Pancreas (tissue), 10 donors: ENCODE measurements at regions not wholly inside any gene's neighbourhood (a gene's known extent, or its start where the extent isn't known, plus 50 kb on each side); places are given as distances from the start of the nearest gene placed in this dataset.

ENCODE experiments used
- ATAC-seq, 4 donors: fragments of 200-7000 bp; cut with Tn5 transposase; one replicate each; pipeline versions ENCODE4 v1.8.0 to v1.9.1; 2020; ENCODE audit warnings: mild to moderate bottlenecking in 4 of 4, moderate library complexity in 4 of 4
- DNase-seq, 6 donors: peaks; one replicate each; pipeline ENCODE4 v3.0.0-alpha.2; 2020
- FAIRE-seq: peaks from 2 replicates; lab custom pipeline; 2012; peaks lifted over from hg19 to GRCh38; lab: Jason Lieb, UNC
- H3K27ac ChIP-seq, 4 donors: fragments of 200-600 bp; sonication (generic); 1 replicate in 3 of 4; 2 replicates in 1 of 4; pipeline versions ENCODE4 v1.5.0 to v1.8.0; 2020
- H3K27me3 ChIP-seq, 4 donors: fragments of 200-600 bp; one replicate each; pipeline ENCODE4 v1.8.0; 2021
- H3K36me3 ChIP-seq, 3 donors: fragments of 200-600 bp; sonication (generic) in 1 of 3; one replicate each; pipeline versions ENCODE4 v1.5.0 to v1.8.0; 2020 to 2021
- H3K4me1 ChIP-seq, 3 donors: fragments of 200-600 bp; one replicate each; pipeline ENCODE4 v1.8.0; 2021
- H3K4me3 ChIP-seq, 4 donors: fragments of 200-600 bp; sonication (generic) in 2 of 4; one replicate each; pipeline versions ENCODE4 v1.5.0 to v1.8.0; 2020 to 2021
- H3K9me3 ChIP-seq, 4 donors: fragments of 200-600 bp; one replicate each; pipeline ENCODE4 v1.8.0; 2021
- CTCF ChIP-seq, 4 donors: fragments of 200-600 bp; sonication (generic) in 3 of 4; IDR thresholded peaks; one replicate each; pipeline versions ENCODE4 v1.5.0 to v1.8.0; 2021; ENCODE audit warnings: antibody characterized with exemption in 4 of 4
- WGBS, 2 donors: extraction: QIAGEN DNeasy Blood & Tissue Kit; methylation state at CpG; one replicate each; pipeline ENCODE4 v1.1.7; 2013; 5-methylcytosine and 5-hydroxymethylcytosine counted together
- intact Hi-C, 3 donors: fragments of 100-400 bp; cut with DNase I; formaldehyde crosslinking; loops; one replicate each; pipeline versions ENCODE4 v1.11.1 to v1.14.2; 2022
- donor health status: healthy with polysubstance abuse.
- donor health status: DM: no; HTN: no; CAD: no; lungs with moderate emphysema.
- donor health status: DM: no; HTN: no; CAD: no.
- donor health status: control.
- donor health status: control.
- donor health status: Bipolar disorder and iron deficiency.
- donor health status: DM: yes; HTN: yes; CAD: no.
- donor health status: DM: no; HTN: no; CAD: no.
- donor health status: DM: no; HTN: no; CAD: no.
- donor health status: DM: yes; HTN: yes; CAD: no.

DNA sequence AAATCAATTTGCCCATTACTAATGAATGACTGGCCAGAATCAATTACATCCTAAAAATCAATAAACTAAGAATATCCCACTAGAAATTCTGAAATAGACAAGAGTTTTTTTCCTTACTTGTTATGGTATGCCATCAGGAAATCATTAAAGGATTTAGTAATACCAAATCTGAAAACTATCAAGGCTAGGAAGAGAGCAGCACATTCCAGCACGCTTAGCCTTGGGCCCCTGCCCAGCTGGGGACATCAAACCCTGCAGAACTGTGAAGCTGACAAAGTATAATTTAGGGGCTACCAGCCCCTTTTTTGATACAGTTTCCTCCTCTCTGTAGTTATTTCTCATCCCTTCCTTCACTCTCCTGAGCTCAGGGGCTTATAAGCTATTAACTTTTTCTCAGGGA lies 247.8 kb upstream of the ZC3H12C start:
- H3K9me3 ChIP-seq = no peaks in the 10 kb centered on the region
- no peaks in the 10 kb centered on the region for H3K27me3 ChIP-seq
- intact Hi-C loops = no loop called here
- no peak for TF ChIP-seq CTCF (IDR thresholded peaks at IDR 0.05)
- no peaks in the 10 kb centered on the region for H3K36me3 ChIP-seq
- no peak overlapping the region for H3K4me3 ChIP-seq
- H3K27ac ChIP-seq = no peak overlapping the region
- 40 to 42% methylated on average over 1 of the region's 1 CpG for WGBS, 2 donors
- H3K4me1 ChIP-seq = no peaks in the 10 kb centered on the region
- FAIRE-seq (no peak), ATAC-seq (peak in 2 of 4 donors; percentile 48 to 64), DNase-seq (peak in 1 of 6 donors; percentile 18)

DNA sequence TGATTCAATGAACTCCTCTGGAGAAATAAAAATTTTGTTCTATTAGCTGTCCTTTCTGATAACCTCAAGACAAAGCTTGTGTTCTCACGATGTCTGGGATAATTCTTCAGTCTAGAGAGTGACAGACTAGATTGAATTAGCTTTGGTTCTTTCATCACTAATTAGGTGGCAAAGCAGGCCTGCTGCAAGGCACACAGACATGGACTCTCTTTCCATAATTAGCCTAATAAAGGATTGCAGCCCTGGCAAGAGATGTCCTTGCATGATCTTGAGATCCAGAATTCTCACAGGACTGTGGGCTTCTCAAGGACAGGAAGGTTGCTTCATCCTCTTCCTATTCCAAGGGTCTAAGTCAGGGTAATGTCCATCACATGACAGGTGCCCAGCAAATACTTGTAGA lies 245.6 kb upstream of the ZC3H12C start:
- WGBS, 2 donors = 70 to 71% methylated on average over 1 of the region's 1 CpG
- no peak for FAIRE-seq
- no peak overlapping the region for H3K4me3 ChIP-seq

DNA sequence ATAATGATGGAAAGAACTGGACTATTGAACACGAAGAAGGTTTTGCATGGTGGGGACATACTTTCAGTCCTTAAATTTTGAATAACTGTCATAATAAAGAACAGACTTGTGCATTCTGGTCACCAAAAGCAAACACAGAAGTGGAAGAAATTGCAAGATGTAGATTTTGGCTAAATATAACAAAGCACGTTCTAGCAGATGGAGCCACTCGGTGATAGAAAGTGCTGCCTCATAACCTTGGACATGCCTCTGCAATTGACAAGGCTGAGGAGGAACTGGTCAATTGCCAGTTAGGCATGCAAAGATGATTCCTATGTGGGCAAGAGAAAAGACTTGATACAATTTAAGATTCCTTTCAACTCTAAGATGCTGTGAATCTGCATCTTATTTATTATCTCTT lies 244.1 kb upstream of the ZC3H12C start:
- Histone ChIP-seq H3K27ac (no peak overlapping the region), H3K4me3 (no peak overlapping the region), H3K36me3 (no peaks in the 10 kb centered on the region), H3K9me3 (no peaks in the 10 kb centered on the region), H3K27me3 (no peaks in the 10 kb centered on the region), H3K4me1 (no peaks in the 10 kb centered on the region)
- TF ChIP-seq CTCF (IDR thresholded peaks at IDR 0.05) = no peak
- DNase-seq = no peak
- intact Hi-C loops = no loop called here
- 87 to 88% methylated on average over 3 of the region's 3 CpGs for WGBS, 2 donors
- no peak for FAIRE-seq
- no peak for ATAC-seq

More for the DNA sequence above, 245.6 kb upstream of the ZC3H12C start:
- no peak for ATAC-seq
- intact Hi-C loops = no loop called here
- H3K27me3 ChIP-seq = no peaks in the 10 kb centered on the region
- no peaks in the 10 kb centered on the region for H3K36me3 ChIP-seq
- no peak for TF ChIP-seq CTCF (IDR thresholded peaks at IDR 0.05)
- H3K27ac ChIP-seq = no peak overlapping the region
- H3K9me3 ChIP-seq = no peaks in the 10 kb centered on the region
- no peaks in the 10 kb centered on the region for H3K4me1 ChIP-seq
- DNase-seq = no peak

- Histone ChIP-seq H3K36me3 (no peaks in the 10 kb centered on the region), H3K9me3 (no peaks in the 10 kb centered on the region), H3K4me1 (no peaks in the 10 kb centered on the region), H3K27me3 (no peaks in the 10 kb centered on the region), H3K27ac (no peak overlapping the region), H3K4me3 (no peak overlapping the region)
- ATAC-seq (no peak), DNase-seq (no peak), FAIRE-seq (no peak)
- no peak for TF ChIP-seq CTCF (IDR thresholded peaks at IDR 0.05)
- intact Hi-C loops = no loop called here
- 68 to 86% methylated on average over 5 of the region's 5 CpGs for WGBS, 2 donors
These were observed 243.2 kb upstream of the ZC3H12C start for GRCh38 chr11:109849946-109850345.

DNA sequence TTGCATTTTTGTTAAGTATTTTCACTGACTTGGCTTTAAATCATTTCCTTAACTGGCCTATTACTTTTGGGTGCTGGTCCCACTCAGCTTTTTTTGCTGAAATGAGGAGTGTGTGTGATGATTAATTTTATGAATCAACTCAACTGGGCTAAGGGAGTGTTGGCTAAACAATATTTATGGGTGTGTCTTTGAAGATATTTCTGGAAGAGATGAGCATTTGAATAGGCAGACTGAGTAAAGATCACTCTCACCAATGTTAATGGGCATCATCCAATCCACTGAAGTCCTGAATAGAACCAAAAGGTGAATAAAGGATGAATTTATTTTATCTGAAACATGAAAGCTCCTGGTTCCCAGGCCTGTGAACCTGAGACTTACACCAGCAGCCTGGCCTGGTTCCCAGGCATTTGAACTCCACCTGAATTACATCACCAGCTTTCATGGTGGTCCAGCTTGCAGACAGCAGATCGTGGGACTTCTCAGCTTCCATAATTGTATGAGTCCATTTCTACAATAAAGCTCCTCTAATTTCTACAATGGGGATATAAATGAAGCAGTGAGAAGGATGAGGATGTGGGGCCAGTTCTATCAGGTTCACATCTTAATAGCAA lies 241.3 kb upstream of the ZC3H12C start:
- H3K36me3 ChIP-seq = no peaks in the 10 kb centered on the region
- ATAC-seq (no peak), FAIRE-seq (no peak), DNase-seq (no peak)
- whole genome bisulfite sequencing, 2 donors = 31 to 46% methylated on average over 1 of the region's 1 CpG
- no peak overlapping the region for H3K4me3 ChIP-seq
- H3K9me3 ChIP-seq = no peaks in the 10 kb centered on the region
- TF ChIP-seq CTCF (IDR thresholded peaks at IDR 0.05) = no peak
- intact Hi-C loops = no loop called here
- H3K27ac ChIP-seq = no peak overlapping the region
- no peaks in the 10 kb centered on the region for H3K4me1 ChIP-seq
- H3K27me3 ChIP-seq = no peaks in the 10 kb centered on the region
